GM23338 (cell line): ENCODE measurements at regions not wholly inside any gene's neighbourhood (a gene's known extent, or its start where the extent isn't known, plus 50 kb on each side); places are given as distances from the start of the nearest gene placed in this dataset.

ENCODE experiments used
- ATAC-seq: fragments of 200-7000 bp; cut with Tn5 transposase; 3 replicates; pipeline ENCODE4 v1.9.1; 2020
- DNase-seq: peaks from one replicate; pipeline ENCODE4 v3.0.0-alpha.2; 2015; ENCODE audit warnings: low spot score
- H2AFZ ChIP-seq: fragments of 200-600 bp; sonication (generic); 2 replicates; pipeline ENCODE4 v1.8.0; 2016; ENCODE audit warnings: antibody characterized with exemption, mild to moderate bottlenecking, moderate library complexity
- H3F3A ChIP-seq: fragments of 200-600 bp; sonication (generic); replicated peaks from 2 replicates; pipeline ENCODE4 v1.8.0; 2017; ENCODE audit warnings: antibody characterized with exemption, mixed run types, low read depth
- H3K27ac ChIP-seq: fragments of 200-600 bp; sonication (generic); 2 replicates; pipeline ENCODE4 v1.6.1; 2016; ENCODE audit warnings: low read depth
- H3K27me3 ChIP-seq: fragments of 200-600 bp; sonication (generic); 2 replicates; pipeline ENCODE4 v1.8.0; 2016; ENCODE audit warnings: mild to moderate bottlenecking, mixed run types, moderate library complexity; ENCODE audit not compliant: insufficient read depth
- H3K36me3 ChIP-seq: fragments of 200-600 bp; sonication (generic); 2 replicates; pipeline ENCODE4 v1.8.0; 2016; ENCODE audit warnings: mild to moderate bottlenecking; ENCODE audit not compliant: insufficient read depth
- H3K4me1 ChIP-seq: fragments of 200-600 bp; sonication (generic); 2 replicates; pipeline ENCODE4 v1.8.0; 2016; ENCODE audit warnings: mild to moderate bottlenecking, moderate library complexity; ENCODE audit not compliant: insufficient read depth
- H3K4me2 ChIP-seq: fragments of 200-600 bp; sonication (generic); 2 replicates; pipeline ENCODE4 v1.7.1; 2017; ENCODE audit warnings: mixed run types
- H3K4me3 ChIP-seq: fragments of 200-600 bp; sonication (generic); 2 replicates; pipeline ENCODE4 v1.6.1; 2016; ENCODE audit warnings: mixed run types
- H3K79me2 ChIP-seq: fragments of 200-600 bp; sonication (generic); replicated peaks from 2 replicates; pipeline ENCODE4 v1.8.0; 2017; ENCODE audit warnings: mild to moderate bottlenecking; ENCODE audit not compliant: insufficient read depth
- H3K9me2 ChIP-seq: fragments of 200-600 bp; sonication (generic); 2 replicates; pipeline ENCODE4 v1.8.0; 2017; ENCODE audit not compliant: insufficient read depth
- H4K20me1 ChIP-seq: fragments of 200-600 bp; sonication (generic); replicated peaks from 2 replicates; pipeline ENCODE4 v1.8.0; 2017; ENCODE audit warnings: mild to moderate bottlenecking; ENCODE audit not compliant: insufficient read depth
- H3K27ac Mint-ChIP-seq: 2 replicates; pipeline ENCODE4 v1.8.0; 2020; ENCODE audit warnings: inconsistent platforms, mild to moderate bottlenecking, moderate library complexity, mixed read lengths
- H3K27me3 Mint-ChIP-seq: 3 replicates; pipeline ENCODE4 v1.8.0; 2022; ENCODE audit warnings: low read depth, mild to moderate bottlenecking, moderate library complexity, mixed read lengths, inconsistent platforms; ENCODE audit not compliant: insufficient read depth, poor library complexity
- H3K36me3 Mint-ChIP-seq: 3 replicates; pipeline ENCODE4 v1.8.0; 2021; ENCODE audit warnings: low read depth, mild to moderate bottlenecking, inconsistent platforms, moderate library complexity, mixed read lengths
- H3K4me1 Mint-ChIP-seq: 3 replicates; pipeline ENCODE4 v1.8.0; 2020; ENCODE audit warnings: mild to moderate bottlenecking, inconsistent platforms, mixed read lengths
- H3K4me3 Mint-ChIP-seq: 3 replicates; pipeline ENCODE4 v1.8.0; 2021; ENCODE audit warnings: moderate library complexity, mild to moderate bottlenecking, inconsistent platforms, mixed read lengths
- H3K9me3 Mint-ChIP-seq: 3 replicates; pipeline ENCODE4 v1.8.0; 2020; ENCODE audit warnings: moderate library complexity, mild to moderate bottlenecking, inconsistent platforms, mixed read lengths
- EZH2 ChIP-seq: fragments of 200-600 bp; sonication (generic); IDR thresholded peaks from one replicate; pipeline ENCODE4 v1.8.0; 2017; ENCODE audit warnings: antibody characterized with exemption, mild to moderate bottlenecking, low read depth; ENCODE audit not compliant: unreplicated experiment
- EZH2phosphoT487 ChIP-seq: fragments of 200-600 bp; sonication (generic); IDR thresholded peaks from one replicate; pipeline ENCODE4 v1.8.1; 2018; ENCODE audit warnings: antibody characterized with exemption; ENCODE audit not compliant: unreplicated experiment
- JUNB ChIP-seq: IDR thresholded peaks from one replicate; pipeline ENCODE4 v1.6.1; 2016; ENCODE audit warnings: antibody characterized with exemption; ENCODE audit not compliant: unreplicated experiment
- NANOG ChIP-seq: IDR thresholded peaks from 2 replicates; pipeline ENCODE4 v1.6.1; 2016; ENCODE audit warnings: antibody characterized with exemption, borderline replicate concordance
- STAT1 ChIP-seq: IDR thresholded peaks from one replicate; pipeline ENCODE4 v1.6.1; 2016; ENCODE audit warnings: antibody characterized with exemption; ENCODE audit not compliant: unreplicated experiment
- ZNF114 ChIP-seq: fragments of 250-450 bp; sonication (Bioruptor Pico); IDR thresholded peaks from 2 replicates; pipeline ENCODE4 v1.5.0; 2020; ENCODE audit warnings: mild to moderate bottlenecking, moderate library complexity
- ZNF331 ChIP-seq: fragments of 250-450 bp; sonication (Bioruptor Pico); IDR thresholded peaks from 2 replicates; pipeline ENCODE4 v1.5.0; 2020; ENCODE audit warnings: low read depth, mild to moderate bottlenecking, moderate library complexity
- TF ChIP-seq, protein P1 (sequence below): fragments of 250-450 bp; sonication (Bioruptor Pico); IDR thresholded peaks from 2 replicates; pipeline ENCODE4 v1.5.0; 2020; ENCODE audit warnings: mild to moderate bottlenecking, moderate library complexity
- TF ChIP-seq, protein P2 (sequence below), 2 experiments: fragments of 200-600 bp in 1 of 2; sonication (generic) in 1 of 2; conservative IDR thresholded peaks; 2 replicates each; pipeline versions ENCODE4 v1.5.1 to v1.6.1; 2016 to 2017; ENCODE audit warnings: antibody characterized with exemption in 2 of 2, low read depth in 2 of 2, mild to moderate bottlenecking in 2 of 2, moderate library complexity in 1 of 2
- TF ChIP-seq, protein P3 (sequence below): IDR thresholded peaks from 2 replicates; pipeline ENCODE4 v1.6.1; 2016; ENCODE audit warnings: antibody characterized with exemption

DNA sequence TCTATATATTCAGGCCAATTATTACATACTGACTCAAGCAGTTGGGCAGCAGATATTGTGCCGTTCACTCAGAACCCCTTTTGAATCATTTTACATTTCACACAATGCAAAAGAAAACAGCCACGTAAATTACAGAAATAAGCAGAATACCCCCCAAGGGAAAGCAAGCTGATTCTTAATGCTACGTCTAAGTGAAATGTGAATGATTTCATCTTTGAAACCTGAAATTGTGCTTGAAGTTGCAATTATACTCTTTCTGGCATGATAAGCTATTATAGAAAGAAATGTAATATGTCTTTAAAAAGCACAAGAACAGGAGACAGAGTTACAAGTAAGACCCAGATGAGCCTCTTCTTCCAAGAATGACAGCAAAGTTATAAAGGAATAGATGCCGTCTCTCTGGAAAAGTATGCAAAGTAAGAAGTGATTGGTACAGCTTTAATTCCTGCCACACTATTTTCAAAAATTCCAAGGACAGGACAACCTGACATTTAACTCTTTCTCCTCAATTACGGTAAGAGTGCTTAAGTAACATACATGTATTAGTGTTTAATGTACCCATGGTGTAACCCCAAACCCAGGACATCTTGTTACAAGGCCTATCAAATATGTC lies 891.5 kb upstream of the ADGRL2 start:
- Histone ChIP-seq H3K4me3 (no peak overlapping the region), H2AFZ (no peak overlapping the region), H3K4me2 (no peak overlapping the region), H3K79me2 (no peaks in the 10 kb centered on the region), H3F3A (no peaks in the 10 kb centered on the region), H3K4me1 (no peaks in the 10 kb centered on the region), H3K27me3 (no peaks in the 10 kb centered on the region), H3K9me2 (peaks cover 8% of the 10 kb centered on the region; the same call in 1 of the 2 replicates), H4K20me1 (no peaks in the 10 kb centered on the region), H3K27ac (no peak overlapping the region), H3K36me3 (no peaks in the 10 kb centered on the region)
- H3K9me3 Mint-ChIP-seq: no peaks in the 10 kb centered on the region
- DNase-seq (no peak), ATAC-seq (no peak)
- no peaks in the 10 kb centered on the region for H3K36me3 Mint-ChIP-seq
- H3K4me3 Mint-ChIP-seq: no peak overlapping the region
- H3K4me1 Mint-ChIP-seq: peaks cover 7% of the 10 kb centered on the region; the same call in 1 of the 3 replicates
- H3K27ac Mint-ChIP-seq: no peak overlapping the region
- no peaks in the 10 kb centered on the region for H3K27me3 Mint-ChIP-seq
- TF ChIP-seq EZH2phosphoT487: no peak
- TF ChIP-seq NANOG: no peak
- no peak for TF ChIP-seq ZNF114 (CRISPR knock-in tag)
- no peak for TF ChIP-seq JUNB
- no peak for TF ChIP-seq ZNF331 (CRISPR knock-in tag)

DNA sequence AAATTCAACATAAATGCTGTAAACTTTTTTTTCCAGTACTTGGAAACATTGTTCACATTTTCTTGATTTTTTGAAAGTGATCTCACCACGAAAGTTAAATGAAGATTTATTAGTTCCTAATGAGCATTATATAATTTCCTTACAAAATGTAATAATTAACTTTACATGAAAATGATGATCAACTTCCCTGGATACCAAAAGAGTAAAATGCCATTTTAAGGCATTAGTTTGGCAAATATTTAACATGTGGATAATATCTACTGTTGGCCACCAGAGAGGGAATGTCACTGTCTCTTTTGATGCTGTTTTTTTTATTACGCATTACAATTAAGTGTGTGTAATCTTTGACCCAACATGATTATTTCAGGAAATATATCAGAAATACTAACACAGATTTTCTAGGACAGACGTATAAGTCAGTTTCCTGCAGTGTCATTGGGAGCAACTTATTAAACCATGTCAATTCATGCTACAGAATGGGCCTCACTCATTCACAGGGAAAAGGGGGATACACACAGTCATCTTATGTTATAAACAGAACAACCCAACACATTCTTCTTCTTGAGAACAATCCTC lies 903.9 kb upstream of the ADGRL2 start:
- DNase-seq (no peak), ATAC-seq (no peak)
- no peaks in the 10 kb centered on the region for H3K27me3 ChIP-seq
- no peaks in the 10 kb centered on the region for H3K9me2 ChIP-seq
- Mint-ChIP-seq H3K27me3 (peaks cover 2% of the 10 kb centered on the region), H3K27ac (no peak overlapping the region), H3K9me3 (peaks cover 4% of the 10 kb centered on the region; the same call in 1 of the 3 replicates), H3K36me3 (no peaks in the 10 kb centered on the region), H3K4me3 (no peak overlapping the region), H3K4me1 (peaks cover 20% of the 10 kb centered on the region)
- no peak overlapping the region for H2AFZ ChIP-seq
- H3K4me1 ChIP-seq: peaks cover 10% of the 10 kb centered on the region; the same call in 1 of the 2 replicates
- no peaks in the 10 kb centered on the region for H3K79me2 ChIP-seq
- H3K36me3 ChIP-seq: no peaks in the 10 kb centered on the region
- no peaks in the 10 kb centered on the region for H4K20me1 ChIP-seq
- no peak overlapping the region for H3K4me2 ChIP-seq
- no peak overlapping the region for H3K4me3 ChIP-seq
- H3F3A ChIP-seq: no peaks in the 10 kb centered on the region
- H3K27ac ChIP-seq: no peak overlapping the region
- TF ChIP-seq, protein P1, sequence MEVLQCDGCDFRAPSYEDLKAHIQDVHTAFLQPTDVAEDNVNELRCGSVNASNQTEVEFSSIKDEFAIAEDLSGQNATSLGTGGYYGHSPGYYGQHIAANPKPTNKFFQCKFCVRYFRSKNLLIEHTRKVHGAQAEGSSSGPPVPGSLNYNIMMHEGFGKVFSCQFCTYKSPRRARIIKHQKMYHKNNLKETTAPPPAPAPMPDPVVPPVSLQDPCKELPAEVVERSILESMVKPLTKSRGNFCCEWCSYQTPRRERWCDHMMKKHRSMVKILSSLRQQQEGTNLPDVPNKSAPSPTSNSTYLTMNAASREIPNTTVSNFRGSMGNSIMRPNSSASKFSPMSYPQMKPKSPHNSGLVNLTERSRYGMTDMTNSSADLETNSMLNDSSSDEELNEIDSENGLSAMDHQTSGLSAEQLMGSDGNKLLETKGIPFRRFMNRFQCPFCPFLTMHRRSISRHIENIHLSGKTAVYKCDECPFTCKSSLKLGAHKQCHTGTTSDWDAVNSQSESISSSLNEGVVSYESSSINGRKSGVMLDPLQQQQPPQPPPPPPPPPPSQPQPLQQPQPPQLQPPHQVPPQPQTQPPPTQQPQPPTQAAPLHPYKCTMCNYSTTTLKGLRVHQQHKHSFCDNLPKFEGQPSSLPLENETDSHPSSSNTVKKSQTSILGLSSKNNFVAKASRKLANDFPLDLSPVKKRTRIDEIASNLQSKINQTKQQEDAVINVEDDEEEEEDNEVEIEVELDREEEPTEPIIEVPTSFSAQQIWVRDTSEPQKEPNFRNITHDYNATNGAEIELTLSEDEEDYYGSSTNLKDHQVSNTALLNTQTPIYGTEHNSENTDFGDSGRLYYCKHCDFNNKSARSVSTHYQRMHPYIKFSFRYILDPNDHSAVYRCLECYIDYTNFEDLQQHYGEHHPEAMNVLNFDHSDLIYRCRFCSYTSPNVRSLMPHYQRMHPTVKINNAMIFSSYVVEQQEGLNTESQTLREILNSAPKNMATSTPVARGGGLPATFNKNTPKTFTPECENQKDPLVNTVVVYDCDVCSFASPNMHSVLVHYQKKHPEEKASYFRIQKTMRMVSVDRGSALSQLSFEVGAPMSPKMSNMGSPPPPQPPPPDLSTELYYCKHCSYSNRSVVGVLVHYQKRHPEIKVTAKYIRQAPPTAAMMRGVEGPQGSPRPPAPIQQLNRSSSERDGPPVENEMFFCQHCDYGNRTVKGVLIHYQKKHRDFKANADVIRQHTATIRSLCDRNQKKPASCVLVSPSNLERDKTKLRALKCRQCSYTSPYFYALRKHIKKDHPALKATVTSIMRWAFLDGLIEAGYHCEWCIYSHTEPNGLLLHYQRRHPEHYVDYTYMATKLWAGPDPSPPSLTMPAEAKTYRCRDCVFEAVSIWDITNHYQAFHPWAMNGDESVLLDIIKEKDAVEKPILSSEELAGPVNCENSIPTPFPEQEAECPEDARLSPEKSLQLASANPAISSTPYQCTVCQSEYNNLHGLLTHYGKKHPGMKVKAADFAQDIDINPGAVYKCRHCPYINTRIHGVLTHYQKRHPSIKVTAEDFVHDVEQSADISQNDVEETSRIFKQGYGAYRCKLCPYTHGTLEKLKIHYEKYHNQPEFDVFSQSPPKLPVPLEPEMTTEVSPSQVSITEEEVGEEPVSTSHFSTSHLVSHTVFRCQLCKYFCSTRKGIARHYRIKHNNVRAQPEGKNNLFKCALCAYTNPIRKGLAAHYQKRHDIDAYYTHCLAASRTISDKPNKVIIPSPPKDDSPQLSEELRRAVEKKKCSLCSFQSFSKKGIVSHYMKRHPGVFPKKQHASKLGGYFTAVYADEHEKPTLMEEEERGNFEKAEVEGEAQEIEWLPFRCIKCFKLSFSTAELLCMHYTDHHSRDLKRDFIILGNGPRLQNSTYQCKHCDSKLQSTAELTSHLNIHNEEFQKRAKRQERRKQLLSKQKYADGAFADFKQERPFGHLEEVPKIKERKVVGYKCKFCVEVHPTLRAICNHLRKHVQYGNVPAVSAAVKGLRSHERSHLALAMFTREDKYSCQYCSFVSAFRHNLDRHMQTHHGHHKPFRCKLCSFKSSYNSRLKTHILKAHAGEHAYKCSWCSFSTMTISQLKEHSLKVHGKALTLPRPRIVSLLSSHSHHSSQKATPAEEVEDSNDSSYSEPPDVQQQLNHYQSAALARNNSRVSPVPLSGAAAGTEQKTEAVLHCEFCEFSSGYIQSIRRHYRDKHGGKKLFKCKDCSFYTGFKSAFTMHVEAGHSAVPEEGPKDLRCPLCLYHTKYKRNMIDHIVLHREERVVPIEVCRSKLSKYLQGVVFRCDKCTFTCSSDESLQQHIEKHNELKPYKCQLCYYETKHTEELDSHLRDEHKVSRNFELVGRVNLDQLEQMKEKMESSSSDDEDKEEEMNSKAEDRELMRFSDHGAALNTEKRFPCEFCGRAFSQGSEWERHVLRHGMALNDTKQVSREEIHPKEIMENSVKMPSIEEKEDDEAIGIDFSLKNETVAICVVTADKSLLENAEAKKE (CRISPR knock-in tag): no peak
- TF ChIP-seq, protein P2, sequence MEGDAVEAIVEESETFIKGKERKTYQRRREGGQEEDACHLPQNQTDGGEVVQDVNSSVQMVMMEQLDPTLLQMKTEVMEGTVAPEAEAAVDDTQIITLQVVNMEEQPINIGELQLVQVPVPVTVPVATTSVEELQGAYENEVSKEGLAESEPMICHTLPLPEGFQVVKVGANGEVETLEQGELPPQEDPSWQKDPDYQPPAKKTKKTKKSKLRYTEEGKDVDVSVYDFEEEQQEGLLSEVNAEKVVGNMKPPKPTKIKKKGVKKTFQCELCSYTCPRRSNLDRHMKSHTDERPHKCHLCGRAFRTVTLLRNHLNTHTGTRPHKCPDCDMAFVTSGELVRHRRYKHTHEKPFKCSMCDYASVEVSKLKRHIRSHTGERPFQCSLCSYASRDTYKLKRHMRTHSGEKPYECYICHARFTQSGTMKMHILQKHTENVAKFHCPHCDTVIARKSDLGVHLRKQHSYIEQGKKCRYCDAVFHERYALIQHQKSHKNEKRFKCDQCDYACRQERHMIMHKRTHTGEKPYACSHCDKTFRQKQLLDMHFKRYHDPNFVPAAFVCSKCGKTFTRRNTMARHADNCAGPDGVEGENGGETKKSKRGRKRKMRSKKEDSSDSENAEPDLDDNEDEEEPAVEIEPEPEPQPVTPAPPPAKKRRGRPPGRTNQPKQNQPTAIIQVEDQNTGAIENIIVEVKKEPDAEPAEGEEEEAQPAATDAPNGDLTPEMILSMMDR (conservative IDR thresholded peaks at IDR 0.05; ENCODE audit: low read depth in 2 of 2): no peak
- no peak for TF ChIP-seq NANOG
- TF ChIP-seq EZH2phosphoT487: no peak
- TF ChIP-seq EZH2: no peak
- no peak for TF ChIP-seq ZNF331 (CRISPR knock-in tag)
- TF ChIP-seq STAT1: no peak
- TF ChIP-seq, protein P3, sequence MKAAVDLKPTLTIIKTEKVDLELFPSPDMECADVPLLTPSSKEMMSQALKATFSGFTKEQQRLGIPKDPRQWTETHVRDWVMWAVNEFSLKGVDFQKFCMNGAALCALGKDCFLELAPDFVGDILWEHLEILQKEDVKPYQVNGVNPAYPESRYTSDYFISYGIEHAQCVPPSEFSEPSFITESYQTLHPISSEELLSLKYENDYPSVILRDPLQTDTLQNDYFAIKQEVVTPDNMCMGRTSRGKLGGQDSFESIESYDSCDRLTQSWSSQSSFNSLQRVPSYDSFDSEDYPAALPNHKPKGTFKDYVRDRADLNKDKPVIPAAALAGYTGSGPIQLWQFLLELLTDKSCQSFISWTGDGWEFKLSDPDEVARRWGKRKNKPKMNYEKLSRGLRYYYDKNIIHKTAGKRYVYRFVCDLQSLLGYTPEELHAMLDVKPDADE: no peak
- no peak for TF ChIP-seq JUNB
